Right cardiac atrium (tissue), 5 donors: ENCODE measurements at regions not wholly inside any gene's neighbourhood (a gene's known extent, or its start where the extent isn't known, plus 50 kb on each side); places are given as distances from the start of the nearest gene placed in this dataset.

Experiments
- ATAC-seq, 2 donors: fragments of 200-7000 bp; cut with Tn5 transposase; one replicate each; pipeline versions ENCODE4 v1.8.0 to v1.9.1; 2020; ENCODE audit warnings: moderate library complexity in 2 of 2, mild to moderate bottlenecking in 1 of 2
- DNase-seq, 3 donors: peaks; one replicate each; pipeline ENCODE4 v3.0.0-alpha.2; 2020
- H3K27ac ChIP-seq: one replicate; pipeline ENCODE4 v1.5.1; 2013; ENCODE audit warnings: mild to moderate bottlenecking, low read length, control low read depth, moderate library complexity
- H3K27me3 ChIP-seq: one replicate; pipeline ENCODE4 v1.6.1; 2013; ENCODE audit not compliant: control insufficient read depth, insufficient read depth
- H3K4me1 ChIP-seq: one replicate; pipeline ENCODE4 v1.6.1; 2013; ENCODE audit warnings: low read length; ENCODE audit not compliant: control insufficient read depth, insufficient read depth
- H3K4me3 ChIP-seq: one replicate; pipeline ENCODE4 v1.5.1; 2013; ENCODE audit warnings: low read length, control low read depth
- H3K9me3 ChIP-seq: one replicate; pipeline ENCODE4 v1.6.1; 2013; ENCODE audit warnings: low read length; ENCODE audit not compliant: control insufficient read depth
- WGBS: extraction: QIAGEN DNeasy Blood & Tissue Kit; methylation state at CpG from one replicate; pipeline ENCODE4 v1.1.7; 2013; 5-methylcytosine and 5-hydroxymethylcytosine counted together
- intact Hi-C, 4 donors: fragments of 100-400 bp; cut with DNase I; formaldehyde crosslinking; loops; one replicate each; pipeline versions ENCODE4 v1.11.0 to v1.14.0; 2022 to 2023
- donor health status: healthy with polysubstance abuse.
- donor health status: DM: no; HTN: yes; CAD: no.
- donor health status: DM: no; HTN: no; CAD: no.
- donor health status: DM: no; HTN: yes; CAD: no; lungs with severe emphysema.
- donor health status: DM: yes; HTN: yes; CAD: no.

DNA sequence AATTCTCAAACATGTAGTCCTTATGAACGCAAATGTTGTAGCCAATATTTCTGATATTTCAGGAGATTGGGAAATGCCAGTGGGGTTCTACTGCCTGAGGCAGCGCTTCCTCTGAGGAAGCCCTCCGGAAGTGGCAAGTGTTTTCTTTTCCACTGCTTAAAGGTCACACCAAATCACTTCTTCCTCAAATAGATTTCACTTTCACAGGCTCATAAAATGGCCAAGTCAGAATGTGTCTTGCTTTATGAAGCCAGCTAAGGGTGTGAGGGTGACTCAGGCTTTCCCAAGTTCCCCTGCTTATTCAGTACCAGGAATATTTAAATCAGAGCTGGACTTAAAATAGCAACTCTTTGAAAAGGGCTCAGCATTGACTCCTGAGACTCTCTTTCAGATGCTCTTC is 514.2 kb upstream of the DIPK2B start:
- H3K4me1 ChIP-seq: no peaks in the 10 kb centered on the region
- DNase-seq: peak in 1 of 3 donors; percentile 12
- H3K27me3 ChIP-seq: no peaks in the 10 kb centered on the region
- ATAC-seq: peak in 1 of 2 donors; percentile 87
- H3K9me3 ChIP-seq: no peaks in the 10 kb centered on the region
- intact Hi-C loops: no loop called here
- no peak overlapping the region for H3K4me3 ChIP-seq
- 67% methylated on average over 3 of the region's 3 CpGs for WGBS
- no peak overlapping the region for H3K27ac ChIP-seq

DNA sequence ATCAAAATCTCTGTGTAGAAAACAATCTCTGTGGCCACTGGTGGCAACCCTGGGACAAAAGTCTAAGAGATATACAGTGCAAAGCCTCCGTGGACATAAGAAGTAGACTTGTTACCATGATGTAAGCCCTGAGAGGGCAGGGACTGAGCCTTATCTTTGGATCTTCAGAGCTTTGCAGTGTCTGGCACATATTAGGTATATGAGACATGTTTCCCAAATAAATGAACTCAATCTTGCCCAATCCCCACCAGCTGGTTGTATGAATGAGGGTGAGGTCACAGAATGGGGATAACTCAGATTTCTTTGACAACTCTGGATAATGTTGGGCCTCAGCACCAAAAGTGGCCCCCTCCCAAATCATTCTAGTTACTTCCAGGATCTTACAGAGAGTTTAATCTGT is 511.4 kb upstream of the DIPK2B start:
- ATAC-seq: no peak
- DNase-seq: no peak
- 92% methylated on average over 1 of the region's 1 CpG for WGBS
- Histone ChIP-seq H3K4me1 (no peaks in the 10 kb centered on the region), H3K27me3 (no peaks in the 10 kb centered on the region), H3K27ac (no peak overlapping the region), H3K9me3 (no peaks in the 10 kb centered on the region), H3K4me3 (no peak overlapping the region)
- intact Hi-C loops: no loop called here

DNA sequence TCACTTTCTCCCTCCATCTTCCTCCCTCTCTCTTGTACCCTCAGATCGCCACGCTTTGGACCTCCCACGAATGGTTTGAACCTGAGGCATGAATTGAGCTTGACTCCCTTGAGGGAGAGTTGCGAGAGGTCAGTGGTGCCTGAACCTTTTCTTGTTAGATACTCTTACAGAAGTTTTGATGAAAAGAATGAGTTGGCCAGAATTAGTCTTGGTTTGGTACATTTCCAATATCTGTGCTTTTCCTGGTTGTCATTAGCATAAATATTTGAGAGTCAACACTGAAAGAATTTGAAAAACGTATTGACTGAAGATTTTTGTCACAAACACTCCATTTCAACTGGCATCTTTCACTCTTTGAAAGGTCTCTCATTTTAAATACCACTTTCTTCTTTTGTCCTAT is 510.6 kb upstream of the DIPK2B start:
- ATAC-seq (no peak), DNase-seq (no peak)
- Histone ChIP-seq H3K27ac (no peak overlapping the region), H3K4me3 (no peak overlapping the region), H3K4me1 (no peaks in the 10 kb centered on the region), H3K9me3 (no peaks in the 10 kb centered on the region), H3K27me3 (no peaks in the 10 kb centered on the region)
- intact Hi-C loops: no loop called here
- 77% methylated on average over 5 of the region's 5 CpGs for WGBS

DNA sequence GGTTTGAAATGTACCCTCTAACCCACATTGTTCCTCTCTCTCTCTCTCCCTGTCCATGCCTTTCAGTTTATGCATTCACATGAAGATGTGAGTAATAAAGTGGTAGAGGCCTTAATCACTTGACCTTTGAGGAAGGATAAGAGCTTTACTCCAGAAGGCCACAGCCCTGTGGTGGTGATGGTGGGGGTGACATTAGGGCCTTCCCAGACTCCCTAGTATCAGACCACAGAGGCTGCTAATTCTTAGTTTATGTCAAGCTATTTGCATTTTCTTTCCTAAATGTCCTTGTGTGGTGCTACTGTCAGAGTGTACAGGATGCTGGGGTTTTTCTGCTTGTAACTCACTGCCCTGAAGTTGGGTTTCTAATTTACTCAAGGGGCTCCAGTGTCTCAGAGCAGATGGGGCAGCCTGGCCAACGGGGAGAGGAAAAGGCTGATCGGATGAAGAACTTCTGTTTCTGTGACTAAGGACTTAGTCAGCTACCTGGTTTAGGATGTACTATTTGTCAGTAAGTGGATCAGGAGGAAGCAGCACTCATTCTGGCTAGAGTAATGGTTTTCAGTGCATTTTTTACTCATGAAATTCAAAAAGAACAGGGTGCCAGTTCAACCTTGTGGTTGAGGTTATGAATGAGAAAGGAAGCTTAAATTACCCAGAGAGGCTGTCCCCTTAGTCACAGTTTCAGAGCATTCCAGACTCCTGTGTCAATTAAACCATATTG is 509.6 kb upstream of the DIPK2B start:
- no peak for DNase-seq
- no peak overlapping the region for H3K4me3 ChIP-seq
- H3K27me3 ChIP-seq: no peaks in the 10 kb centered on the region
- intact Hi-C loops: no loop called here
- 54% methylated on average over 2 of the region's 2 CpGs for WGBS
- H3K9me3 ChIP-seq: no peaks in the 10 kb centered on the region
- no peak overlapping the region for H3K27ac ChIP-seq
- no peaks in the 10 kb centered on the region for H3K4me1 ChIP-seq
- ATAC-seq: no peak

DNA sequence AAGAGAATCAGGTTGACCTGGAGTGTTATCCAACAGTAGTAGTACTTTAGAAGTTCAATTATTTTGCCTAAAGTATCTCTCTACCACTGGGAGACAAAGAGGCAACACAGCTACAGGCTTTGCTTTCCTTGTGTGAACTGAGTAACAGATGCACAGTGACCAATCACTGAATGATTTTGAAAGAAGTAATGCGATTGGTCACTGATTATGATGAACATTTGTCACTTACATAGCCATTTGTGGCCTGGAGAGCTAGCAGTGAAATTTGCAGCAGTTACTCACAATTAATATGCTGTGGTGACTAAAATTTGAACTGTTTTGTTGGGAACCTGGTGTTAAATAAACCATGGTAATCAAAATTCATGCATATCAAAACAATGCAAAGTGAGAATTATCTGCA is 508.7 kb upstream of the DIPK2B start:
- no peak overlapping the region for H3K4me3 ChIP-seq
- intact Hi-C loops: no loop called here
- H3K27me3 ChIP-seq: no peaks in the 10 kb centered on the region
- ATAC-seq: no peak
- no peaks in the 10 kb centered on the region for H3K9me3 ChIP-seq
- H3K27ac ChIP-seq: no peak overlapping the region
- no peaks in the 10 kb centered on the region for H3K4me1 ChIP-seq
- no peak for DNase-seq
- 96% methylated on average over 1 of the region's 1 CpG for WGBS

DNA sequence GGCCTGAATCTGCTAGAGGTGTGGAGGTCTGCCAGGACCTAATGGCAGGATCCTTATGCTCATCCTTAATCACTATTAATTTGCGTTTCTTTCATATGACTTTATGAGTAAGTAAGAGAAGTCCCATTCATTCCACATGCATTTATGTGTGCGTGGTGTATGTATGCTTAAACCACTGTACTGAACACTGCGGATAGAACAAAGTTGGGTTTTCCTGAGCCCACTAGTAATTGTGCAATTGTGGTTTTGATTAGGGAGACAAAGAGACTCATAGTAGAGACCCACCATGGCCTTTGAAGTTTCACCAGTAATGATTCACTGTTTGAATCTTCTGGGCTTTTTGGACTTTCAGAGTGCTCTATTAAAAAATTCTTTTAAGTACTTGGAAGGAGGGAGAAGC is 498.5 kb upstream of the DIPK2B start:
- DNase-seq (no peak), ATAC-seq (no peak)
- 83% methylated on average over 3 of the region's 3 CpGs for WGBS
- H3K4me3 ChIP-seq: no peak overlapping the region
- intact Hi-C loops: no loop called here
- H3K4me1 ChIP-seq: no peaks in the 10 kb centered on the region
- H3K27ac ChIP-seq: no peak overlapping the region
- no peaks in the 10 kb centered on the region for H3K9me3 ChIP-seq
- no peaks in the 10 kb centered on the region for H3K27me3 ChIP-seq

DNA sequence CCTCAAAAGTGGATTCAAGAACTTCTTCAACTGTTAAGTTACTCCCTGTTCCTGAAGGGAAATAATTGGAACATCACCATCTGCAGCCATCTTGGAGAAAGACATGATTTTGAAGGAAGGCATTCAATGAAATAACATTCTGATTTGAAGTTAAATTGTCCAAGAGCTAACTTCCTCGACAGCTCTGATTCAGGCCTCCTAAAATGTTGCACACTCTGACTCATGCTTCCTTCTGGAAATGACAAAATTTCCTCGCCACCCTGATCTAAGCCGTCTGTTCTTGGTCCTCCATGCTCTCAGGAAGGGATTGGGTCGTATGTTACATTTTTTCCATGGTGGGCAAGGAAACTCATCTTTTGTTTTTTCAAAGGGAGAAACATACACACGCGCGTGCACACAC is 496.9 kb upstream of the DIPK2B start:
- no peak overlapping the region for H3K27ac ChIP-seq
- peak; percentile 51 to 96 for ATAC-seq
- no peaks in the 10 kb centered on the region for H3K4me1 ChIP-seq
- intact Hi-C loops: no loop called here
- H3K4me3 ChIP-seq: no peak overlapping the region
- H3K27me3 ChIP-seq: no peaks in the 10 kb centered on the region
- WGBS: 41% methylated on average over 7 of the region's 7 CpGs
- no peaks in the 10 kb centered on the region for H3K9me3 ChIP-seq
- DNase-seq: no peak

DNA sequence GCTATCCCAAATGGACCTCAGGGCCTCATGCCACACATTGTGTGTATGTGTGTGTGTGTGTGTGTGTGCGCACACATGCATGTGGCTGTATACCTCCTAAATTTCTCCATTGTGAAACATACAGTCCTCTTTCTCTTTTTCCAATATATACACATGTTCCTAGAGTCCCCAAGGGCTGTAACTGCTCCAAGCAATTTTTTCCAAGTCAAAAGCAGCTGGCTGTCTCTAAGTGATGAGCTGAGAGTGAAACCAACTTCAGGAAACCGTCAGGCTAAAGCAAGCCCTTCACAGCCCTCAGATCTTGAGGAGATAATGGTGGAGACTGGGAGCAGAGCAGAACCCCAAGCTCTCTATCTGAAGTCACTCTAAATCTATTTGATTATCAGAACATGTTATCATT is 496.1 kb upstream of the DIPK2B start:
- intact Hi-C loops: no loop called here
- ATAC-seq (no peak), DNase-seq (no peak)
- Histone ChIP-seq H3K9me3 (no peaks in the 10 kb centered on the region), H3K27ac (no peak overlapping the region), H3K4me3 (no peak overlapping the region), H3K4me1 (no peaks in the 10 kb centered on the region), H3K27me3 (no peaks in the 10 kb centered on the region)
- WGBS: 73% methylated on average over 2 of the region's 2 CpGs

DNA sequence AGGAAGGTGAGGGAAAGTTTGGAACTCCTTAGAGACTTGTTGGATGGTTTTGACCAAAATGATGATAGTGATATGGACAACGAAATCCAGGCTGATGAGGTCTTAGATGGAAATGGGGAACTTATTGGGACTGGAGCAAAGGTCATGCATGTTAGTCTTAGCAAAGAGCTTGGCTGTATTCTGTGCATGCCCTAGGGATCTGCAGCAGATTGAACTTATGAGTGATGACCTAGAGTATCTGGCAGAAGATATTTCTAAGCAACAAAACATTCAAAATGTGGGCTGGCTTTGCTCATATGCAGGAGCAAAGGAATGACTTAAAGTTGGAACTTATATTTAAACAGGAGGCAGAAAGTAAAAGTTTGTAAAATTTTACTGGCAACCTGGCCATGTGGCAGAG is 489.3 kb upstream of the DIPK2B start:
- H3K27ac ChIP-seq: no peak overlapping the region
- no peak for DNase-seq
- intact Hi-C loops: no loop called here
- H3K4me1 ChIP-seq: no peaks in the 10 kb centered on the region
- no peaks in the 10 kb centered on the region for H3K27me3 ChIP-seq
- WGBS: 52% methylated on average over 1 of the region's 1 CpG
- no peak for ATAC-seq
- no peaks in the 10 kb centered on the region for H3K9me3 ChIP-seq
- no peak overlapping the region for H3K4me3 ChIP-seq

DNA sequence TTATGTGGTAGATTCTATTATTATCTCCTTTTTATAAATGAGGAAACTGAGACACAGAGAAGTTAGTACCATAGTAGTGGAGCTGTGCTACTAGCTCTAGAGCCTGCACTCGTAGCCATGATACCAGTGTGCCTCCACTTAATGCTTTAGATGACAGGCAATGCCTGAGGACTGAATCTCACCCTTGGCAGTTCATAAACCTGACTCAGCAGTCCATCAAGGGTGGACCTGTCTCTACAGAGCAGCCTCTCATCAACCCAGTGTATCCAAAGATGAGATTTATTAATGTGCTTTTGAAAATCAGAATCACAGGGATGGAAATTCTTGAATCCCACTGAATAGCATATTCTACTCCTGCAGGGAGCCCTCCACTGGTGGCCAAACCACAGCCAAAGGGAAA is 483.2 kb upstream of the DIPK2B start:
- 76% methylated on average over 1 of the region's 1 CpG for WGBS
- Histone ChIP-seq H3K4me1 (no peaks in the 10 kb centered on the region), H3K27ac (no peak overlapping the region), H3K4me3 (no peak overlapping the region), H3K9me3 (no peaks in the 10 kb centered on the region), H3K27me3 (no peaks in the 10 kb centered on the region)
- ATAC-seq (no peak), DNase-seq (no peak)
- intact Hi-C loops: no loop called here

DNA sequence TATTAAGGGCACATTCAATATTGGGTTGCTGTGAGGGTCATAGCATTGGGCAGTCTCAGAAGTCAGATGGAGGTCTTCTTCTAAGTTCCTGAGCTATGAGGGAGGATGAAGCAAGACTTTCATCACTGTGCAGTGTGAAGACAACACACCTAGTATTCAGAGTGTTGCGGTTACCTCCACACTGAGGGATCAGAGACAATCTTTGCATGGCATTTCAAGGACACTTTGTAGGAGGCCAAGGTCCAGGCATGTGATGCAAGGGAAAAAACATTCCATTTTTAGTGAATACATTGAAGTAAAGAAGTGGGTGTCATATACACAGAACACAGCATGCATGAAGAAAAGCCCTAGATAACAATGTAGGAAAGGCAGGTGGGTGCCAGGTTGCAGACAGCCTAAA is 481.2 kb upstream of the DIPK2B start:
- Histone ChIP-seq H3K27ac (no peak overlapping the region), H3K4me1 (no peaks in the 10 kb centered on the region), H3K4me3 (no peak overlapping the region), H3K27me3 (no peaks in the 10 kb centered on the region), H3K9me3 (no peaks in the 10 kb centered on the region)
- intact Hi-C loops: no loop called here
- DNase-seq: no peak
- ATAC-seq: no peak
- 94% methylated on average over 1 of the region's 1 CpG for WGBS

DNA sequence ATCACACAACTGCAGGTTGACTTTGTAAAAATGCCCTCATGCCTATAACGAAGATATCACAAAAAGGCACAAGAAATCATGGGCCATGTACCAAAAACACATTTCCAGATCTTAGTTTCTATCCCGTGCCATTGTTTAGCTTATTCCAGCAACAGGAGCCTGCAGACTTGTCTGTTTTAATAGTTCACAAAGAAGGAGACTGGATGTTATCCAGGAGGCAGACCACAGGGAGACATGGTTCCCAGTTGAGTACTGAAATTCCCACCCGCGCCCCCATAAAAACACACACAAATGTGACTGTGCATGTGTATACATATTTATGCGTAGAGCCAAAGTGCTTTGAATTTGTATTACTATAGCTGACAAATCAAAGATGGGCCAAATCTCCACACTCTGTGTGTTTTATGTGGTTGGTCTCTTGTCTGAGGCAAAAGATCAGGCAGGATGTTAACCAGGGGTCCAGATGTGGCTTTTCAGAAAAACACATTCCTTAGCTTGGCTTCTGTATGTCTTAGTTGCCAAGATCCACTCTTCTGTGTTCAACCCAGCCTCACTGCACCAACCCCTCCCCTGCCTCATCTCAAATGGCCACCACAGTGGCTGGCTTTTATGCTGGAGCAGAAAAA is 469.2 kb upstream of the DIPK2B start:
- intact Hi-C loops: no loop called here
- Histone ChIP-seq H3K4me3 (no peak overlapping the region), H3K27ac (no peak overlapping the region), H3K4me1 (no peaks in the 10 kb centered on the region), H3K27me3 (no peaks in the 10 kb centered on the region), H3K9me3 (no peaks in the 10 kb centered on the region)
- ATAC-seq (no peak), DNase-seq (no peak)
- WGBS: 77% methylated on average over 5 of the region's 5 CpGs
